Type B pancreatic cell (in vitro differentiated cells): ENCODE measurements at regions not wholly inside any gene's neighbourhood (a gene's known extent, or its start where the extent isn't known, plus 50 kb on each side); places are given as distances from the start of the nearest gene placed in this dataset.

Experiments used
- DNase-seq: peaks from one replicate; pipeline ENCODE4 v3.0.0; 2021; ENCODE audit warnings: mixed read lengths; ENCODE audit not compliant: unreplicated experiment; ENCODE audit errors: extremely low spot score
- H3K27ac Mint-ChIP-seq: 2 replicates; pipeline ENCODE4 v1.8.0; 2021; ENCODE audit warnings: mild to moderate bottlenecking, mixed read lengths
- H3K27me3 Mint-ChIP-seq: 2 replicates; pipeline ENCODE4 v1.8.0; 2021; ENCODE audit warnings: mixed read lengths
- H3K36me3 Mint-ChIP-seq: 2 replicates; pipeline ENCODE4 v1.8.0; 2021; ENCODE audit warnings: mixed read lengths
- H3K4me1 Mint-ChIP-seq: one replicate; pipeline ENCODE4 v1.8.0; 2021; ENCODE audit warnings: mixed read lengths; ENCODE audit not compliant: unreplicated experiment
- H3K4me3 Mint-ChIP-seq: 2 replicates; pipeline ENCODE4 v1.8.0; 2021; ENCODE audit warnings: mild to moderate bottlenecking, mixed read lengths
- H3K9me3 Mint-ChIP-seq: 2 replicates; pipeline ENCODE4 v1.8.0; 2021; ENCODE audit warnings: mixed read lengths
- TF ChIP-seq, protein P1 (sequence below): fragments of 200-600 bp; sonication (generic); conservative IDR thresholded peaks from 2 replicates; pipeline ENCODE4 v1.5.0; 2021; ENCODE audit warnings: antibody characterized with exemption, mild to moderate bottlenecking

DNA sequence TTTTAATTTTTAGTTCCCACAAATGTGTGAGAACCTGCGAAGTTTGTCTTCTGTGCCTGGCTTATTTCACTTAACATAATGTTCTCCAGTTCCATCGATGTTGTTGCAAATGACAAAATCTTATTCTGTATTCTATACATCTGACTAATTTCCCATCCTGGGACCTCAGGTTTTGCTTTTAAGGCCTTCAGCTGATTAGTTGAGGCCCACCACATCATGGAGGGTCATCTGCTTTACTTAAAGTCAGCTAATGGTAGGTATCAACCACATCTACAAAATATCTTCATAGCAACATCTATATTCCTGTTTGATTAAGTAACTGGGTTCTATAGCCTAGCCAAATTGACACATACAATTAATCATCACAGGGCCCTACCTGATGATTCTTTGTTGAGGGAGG lies 534.0 kb downstream of the EFNB2 start:
- Mint-ChIP-seq H3K4me1 (peaks cover 33% of the 10 kb centered on the region), H3K36me3 (peaks cover 3% of the 10 kb centered on the region), H3K27me3 (no peaks in the 10 kb centered on the region), H3K27ac (no peak overlapping the region), H3K9me3 (peaks cover 9% of the 10 kb centered on the region), H3K4me3 (no peak overlapping the region)
- TF ChIP-seq, protein P1, sequence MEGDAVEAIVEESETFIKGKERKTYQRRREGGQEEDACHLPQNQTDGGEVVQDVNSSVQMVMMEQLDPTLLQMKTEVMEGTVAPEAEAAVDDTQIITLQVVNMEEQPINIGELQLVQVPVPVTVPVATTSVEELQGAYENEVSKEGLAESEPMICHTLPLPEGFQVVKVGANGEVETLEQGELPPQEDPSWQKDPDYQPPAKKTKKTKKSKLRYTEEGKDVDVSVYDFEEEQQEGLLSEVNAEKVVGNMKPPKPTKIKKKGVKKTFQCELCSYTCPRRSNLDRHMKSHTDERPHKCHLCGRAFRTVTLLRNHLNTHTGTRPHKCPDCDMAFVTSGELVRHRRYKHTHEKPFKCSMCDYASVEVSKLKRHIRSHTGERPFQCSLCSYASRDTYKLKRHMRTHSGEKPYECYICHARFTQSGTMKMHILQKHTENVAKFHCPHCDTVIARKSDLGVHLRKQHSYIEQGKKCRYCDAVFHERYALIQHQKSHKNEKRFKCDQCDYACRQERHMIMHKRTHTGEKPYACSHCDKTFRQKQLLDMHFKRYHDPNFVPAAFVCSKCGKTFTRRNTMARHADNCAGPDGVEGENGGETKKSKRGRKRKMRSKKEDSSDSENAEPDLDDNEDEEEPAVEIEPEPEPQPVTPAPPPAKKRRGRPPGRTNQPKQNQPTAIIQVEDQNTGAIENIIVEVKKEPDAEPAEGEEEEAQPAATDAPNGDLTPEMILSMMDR = no peak
- no peak for DNase-seq

DNA sequence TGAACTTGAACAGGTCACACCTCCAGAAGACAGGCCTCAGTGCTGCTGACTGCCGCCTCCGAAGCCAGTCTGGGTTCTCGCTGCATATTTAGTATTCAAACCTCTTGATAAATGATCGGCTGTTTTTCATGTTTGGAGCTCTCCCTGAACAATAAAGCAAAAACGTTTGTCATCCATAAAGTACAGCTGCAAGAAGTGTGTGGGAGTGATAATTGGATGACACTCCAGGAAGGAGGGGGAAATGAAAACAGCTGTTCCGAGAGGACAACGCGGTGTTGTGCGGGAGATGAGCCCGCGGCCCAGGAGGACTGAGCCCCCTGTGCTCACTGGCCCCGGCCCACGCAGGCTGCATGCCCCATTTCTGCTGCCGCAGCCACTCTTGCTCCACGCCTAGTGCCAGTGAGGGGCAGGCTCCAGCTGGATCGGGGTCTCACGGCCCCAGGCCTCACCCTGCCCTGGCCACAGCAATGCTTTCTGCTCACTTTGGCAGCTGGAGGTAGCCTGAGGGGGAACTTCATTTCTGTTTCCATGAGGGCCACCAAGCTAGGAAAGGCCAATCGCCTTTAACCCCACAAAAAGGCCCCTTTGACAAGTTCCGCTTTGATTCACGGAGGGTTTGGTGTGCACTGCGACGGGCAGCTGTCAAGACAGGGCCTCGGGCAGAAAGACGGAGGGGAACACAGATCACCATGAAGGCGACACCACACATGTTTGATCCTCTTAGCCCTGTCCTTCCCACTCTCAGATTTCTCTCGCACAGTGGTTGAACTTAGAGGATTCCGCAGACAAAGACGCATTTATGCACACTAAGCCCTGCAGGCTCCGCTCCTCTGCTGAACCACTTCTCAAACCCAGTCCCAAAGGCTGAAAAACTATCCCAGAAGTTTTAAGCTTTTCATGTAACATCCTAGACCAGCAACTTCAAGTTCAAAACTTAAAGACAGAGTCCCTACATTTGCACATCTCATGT lies 537.6 kb downstream of the EFNB2 start:
- Mint-ChIP-seq H3K9me3 (no peaks in the 10 kb centered on the region), H3K27ac (peak overlapping the region; percentile 9), H3K27me3 (no peaks in the 10 kb centered on the region), H3K36me3 (peaks cover 3% of the 10 kb centered on the region), H3K4me3 (peak overlapping the region; percentile 35), H3K4me1 (peaks cover 17% of the 10 kb centered on the region)
- no peak for DNase-seq
- TF ChIP-seq, protein P1 = no peak

DNA sequence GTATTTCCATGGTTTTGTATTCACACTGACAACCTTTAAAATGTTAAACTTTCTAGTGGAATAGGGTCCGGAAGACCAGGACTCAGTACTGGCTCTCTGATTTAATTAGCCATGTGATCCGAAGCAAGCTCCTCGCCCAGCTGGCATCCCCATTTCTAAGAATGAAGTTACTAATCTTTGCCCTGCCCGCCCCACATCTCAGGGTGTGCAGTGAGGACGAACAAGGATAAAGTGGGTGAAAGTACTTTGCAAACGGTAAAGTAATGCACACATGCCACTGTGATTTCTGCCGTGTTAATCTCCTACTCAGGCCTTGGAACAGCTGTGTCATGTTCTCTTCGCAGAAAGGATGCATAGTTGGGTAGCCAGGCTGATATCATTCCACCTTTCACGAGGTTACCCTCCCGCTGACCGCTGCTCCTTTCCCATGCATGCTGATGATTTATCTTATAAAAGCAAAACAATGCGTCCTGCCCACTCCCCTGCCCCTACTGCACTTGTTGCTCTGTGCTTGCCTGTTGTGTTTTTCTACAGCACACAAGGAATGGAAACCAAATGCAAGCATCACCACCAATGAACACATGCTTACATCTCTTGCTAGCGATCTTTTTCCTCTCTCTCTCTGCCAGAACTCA lies 539.0 kb downstream of the EFNB2 start:
- TF ChIP-seq, protein P1 = no peak
- Mint-ChIP-seq H3K9me3 (no peaks in the 10 kb centered on the region), H3K4me1 (peaks cover 23% of the 10 kb centered on the region), H3K27me3 (no peaks in the 10 kb centered on the region), H3K4me3 (peak overlapping the region; percentile 3), H3K36me3 (peaks cover 3% of the 10 kb centered on the region), H3K27ac (no peak overlapping the region)
- DNase-seq = no peak

DNA sequence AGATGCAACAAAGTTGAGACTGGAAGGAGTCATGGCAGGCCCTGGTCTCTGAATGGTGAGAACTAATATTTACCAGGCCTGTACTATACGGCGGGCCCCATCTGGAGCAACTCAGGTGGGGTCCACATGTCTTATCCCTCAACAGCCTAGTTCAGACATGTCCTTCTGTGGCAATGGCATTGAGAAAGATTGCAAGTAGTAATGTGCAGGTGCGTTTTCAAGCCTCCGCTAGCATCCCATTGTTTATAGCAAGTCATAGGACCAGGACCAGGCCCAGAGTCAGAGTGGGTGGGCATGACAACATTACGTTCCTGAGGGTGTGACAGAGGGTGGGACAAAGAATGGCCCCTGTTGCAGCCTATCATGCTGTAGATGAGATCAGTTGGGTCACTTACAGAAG lies 541.1 kb downstream of the EFNB2 start:
- Mint-ChIP-seq H3K4me1 (peaks cover 28% of the 10 kb centered on the region), H3K27ac (no peak overlapping the region), H3K27me3 (no peaks in the 10 kb centered on the region), H3K4me3 (no peak overlapping the region), H3K36me3 (peaks cover 8% of the 10 kb centered on the region), H3K9me3 (peaks cover 6% of the 10 kb centered on the region)
- TF ChIP-seq, protein P1 = no peak
- DNase-seq = no peak

DNA sequence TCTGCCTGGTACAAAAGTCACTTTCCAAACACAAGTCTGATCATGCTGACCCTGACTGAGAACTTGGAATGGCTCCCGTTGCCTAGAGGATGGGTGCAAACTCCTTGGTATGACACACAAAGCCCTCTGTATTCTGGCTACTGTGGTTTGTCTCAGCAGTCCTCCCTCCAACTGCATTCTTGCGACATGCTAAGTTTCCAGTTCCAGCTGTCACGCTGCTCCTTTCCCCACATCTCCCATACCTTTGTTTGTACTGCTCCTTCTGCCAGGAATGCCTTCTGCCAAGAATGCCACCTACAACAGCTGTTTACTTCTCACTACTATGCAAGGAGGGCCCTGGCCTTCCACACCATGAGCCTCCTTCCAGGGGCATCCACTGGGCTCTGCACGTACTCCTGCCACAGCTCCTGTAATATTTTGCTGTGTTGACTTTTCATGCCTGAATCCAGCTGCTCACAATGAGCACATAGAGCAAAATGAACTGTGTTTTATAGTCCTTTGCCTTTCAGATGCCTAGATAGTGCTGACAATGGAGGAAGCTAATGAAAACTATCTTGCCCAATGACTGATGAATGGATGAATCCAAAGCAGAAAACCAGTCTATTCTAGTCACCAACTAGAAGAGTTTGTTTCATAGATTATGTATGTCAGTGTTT lies 543.7 kb downstream of the EFNB2 start:
- Mint-ChIP-seq H3K9me3 (peaks cover 12% of the 10 kb centered on the region), H3K27ac (no peak overlapping the region), H3K4me3 (no peak overlapping the region), H3K4me1 (peaks cover 18% of the 10 kb centered on the region), H3K36me3 (peaks cover 5% of the 10 kb centered on the region), H3K27me3 (no peaks in the 10 kb centered on the region)
- TF ChIP-seq, protein P1 = no peak
- DNase-seq = no peak
